IMR-90 (cell line): ENCODE measurements at regions not wholly inside any gene's neighbourhood (a gene's known extent, or its start where the extent isn't known, plus 50 kb on each side); places are given as distances from the start of the nearest gene placed in this dataset.

Source experiments
- ATAC-seq: fragments of 200-7000 bp; cut with Tn5 transposase; 2 replicates; pipeline ENCODE4 v1.9.1; 2020; ENCODE audit warnings: low read depth, mild to moderate bottlenecking, moderate library complexity
- BruUV-seq: library from RNA; stranded (reverse); fragments of 400-500 nt; replicated peaks from 2 replicates; lab custom pipeline; 2021; lab: Mats Ljungman, UMichigan
- CTCF ChIA-PET: fragments of 300-600 bp; formaldehyde crosslinking; extraction: SDS; loops from one replicate; lab custom pipeline; 2021; ENCODE audit warnings: antibody characterized with exemption; lab: Yijun Ruan, JAX
- POLR2A ChIA-PET: fragments of 300-600 bp; sonication (Branson Sonifier 250); formaldehyde crosslinking; loops from one replicate; lab custom pipeline; 2022; ENCODE audit warnings: antibody characterized with exemption; ENCODE audit not compliant: unreplicated experiment; lab: Charles Lee
- DNase-seq: peaks from one replicate; pipeline ENCODE4 v3.0.0; 2013
- H2AFZ ChIP-seq: replicated peaks from 2 replicates; pipeline ENCODE3; 2013; ENCODE audit warnings: low read length, mild to moderate bottlenecking; ENCODE audit not compliant: poor library complexity
- H2AK5ac ChIP-seq: 2 replicates; pipeline ENCODE4 v1.6.1; 2013; ENCODE audit warnings: low read depth, low read length, inconsistent platforms
- H2AK9ac ChIP-seq: replicated peaks from 2 replicates; pipeline ENCODE3; 2013; ENCODE audit warnings: mild to moderate bottlenecking, low read depth, low read length, moderate library complexity; ENCODE audit not compliant: poor library complexity
- H2BK120ac ChIP-seq: 2 replicates; pipeline ENCODE4 v1.6.1; 2013; ENCODE audit warnings: low read depth, low read length, inconsistent platforms
- H2BK15ac ChIP-seq: 3 replicates; pipeline ENCODE4 v1.6.1; 2013; ENCODE audit warnings: low read depth, low read length, inconsistent platforms
- H2BK20ac ChIP-seq: 2 replicates; pipeline ENCODE4 v1.6.1; 2013; ENCODE audit warnings: low read depth, mild to moderate bottlenecking, inconsistent platforms, low read length, moderate library complexity
- H2BK5ac ChIP-seq: 2 replicates; pipeline ENCODE4 v1.6.1; 2013; ENCODE audit warnings: mild to moderate bottlenecking, low read depth, low read length, inconsistent platforms; ENCODE audit not compliant: poor library complexity, severe bottlenecking
- H3K14ac ChIP-seq: replicated peaks from 2 replicates; pipeline ENCODE4 v1.6.1; 2013; ENCODE audit warnings: low read depth, low read length, inconsistent platforms
- H3K18ac ChIP-seq: 2 replicates; pipeline ENCODE4 v1.6.1; 2013; ENCODE audit warnings: low read depth, low read length, control low read depth
- H3K23ac ChIP-seq: 2 replicates; pipeline ENCODE4 v1.6.1; 2013; ENCODE audit warnings: low read depth, low read length, inconsistent platforms
- H3K27ac ChIP-seq: 2 replicates; pipeline ENCODE4 v1.5.1; 2013; ENCODE audit warnings: mild to moderate bottlenecking, control low read depth, low read length; ENCODE audit not compliant: insufficient read depth
- H3K27me3 ChIP-seq: 2 replicates; pipeline ENCODE4 v1.6.1; 2013; ENCODE audit warnings: low read length; ENCODE audit not compliant: control insufficient read depth, insufficient read depth
- H3K36me3 ChIP-seq: 2 replicates; pipeline ENCODE4 v1.6.1; 2013; ENCODE audit warnings: low read length, mixed read lengths; ENCODE audit not compliant: control insufficient read depth, insufficient read depth
- H3K4ac ChIP-seq: 2 replicates; pipeline ENCODE4 v1.6.1; 2013; ENCODE audit warnings: low read depth, low read length, inconsistent platforms
- H3K4me1 ChIP-seq: 2 replicates; pipeline ENCODE4 v1.6.1; 2013; ENCODE audit warnings: low read length, mixed read lengths; ENCODE audit not compliant: control insufficient read depth, insufficient read depth
- H3K4me2 ChIP-seq: 2 replicates; pipeline ENCODE4 v1.6.1; 2013; ENCODE audit warnings: low read depth, mild to moderate bottlenecking, control low read depth, low read length, moderate library complexity
- H3K4me3 ChIP-seq: 2 replicates; pipeline ENCODE4 v1.5.1; 2013; ENCODE audit warnings: low read depth, mild to moderate bottlenecking, control low read depth, low read length, moderate library complexity; ENCODE audit not compliant: insufficient read depth
- H3K56ac ChIP-seq: 2 replicates; pipeline ENCODE4 v1.6.1; 2013; ENCODE audit warnings: low read length, inconsistent platforms; ENCODE audit not compliant: insufficient read depth; ENCODE audit errors: extremely low read depth
- H3K79me1 ChIP-seq, 2 experiments: 2 replicates each; pipeline ENCODE4 v1.6.1; 2013; ENCODE audit warnings: low read length in 2 of 2, inconsistent platforms in 1 of 2, low read depth in 1 of 2
- H3K9ac ChIP-seq: 2 replicates; pipeline ENCODE4 v1.6.1; 2013; ENCODE audit warnings: low read depth, low read length, control low read depth
- H3K9me1 ChIP-seq: 2 replicates; pipeline ENCODE4 v1.6.1; 2013; ENCODE audit warnings: low read length, inconsistent platforms; ENCODE audit not compliant: insufficient read depth
- H3K9me3 ChIP-seq: 2 replicates; pipeline ENCODE4 v1.6.1; 2013; ENCODE audit warnings: low read length; ENCODE audit not compliant: control insufficient read depth, insufficient read depth
- H4K20me1 ChIP-seq: 2 replicates; pipeline ENCODE4 v1.6.1; 2013; ENCODE audit warnings: low read length, inconsistent platforms; ENCODE audit not compliant: insufficient read depth
- H4K5ac ChIP-seq: 2 replicates; pipeline ENCODE4 v1.6.1; 2013; ENCODE audit warnings: mild to moderate bottlenecking, low read depth, low read length, control low read depth
- H4K8ac ChIP-seq, 2 experiments: 2 replicates each; pipeline ENCODE4 v1.6.1; 2013; ENCODE audit warnings: low read depth in 2 of 2, low read length in 2 of 2, control low read depth in 1 of 2, inconsistent platforms in 1 of 2
- H4K91ac ChIP-seq: 2 replicates; pipeline ENCODE4 v1.6.1; 2013; ENCODE audit warnings: low read depth, low read length, inconsistent platforms; ENCODE audit not compliant: insufficient read depth
- FOS ChIP-seq: fragments of 150-350 bp; IDR thresholded peaks from 2 replicates; pipeline ENCODE4 v1.6.1; 2016; ENCODE audit warnings: low read depth, low read length
- MAFK ChIP-seq: IDR thresholded peaks from 2 replicates; pipeline ENCODE4 v1.6.1; 2012; ENCODE audit warnings: low read depth, low read length, improper control_type of control experiment
- MXI1 ChIP-seq: IDR thresholded peaks from 2 replicates; pipeline ENCODE4 v1.6.1; 2012; ENCODE audit warnings: low read depth, mild to moderate bottlenecking, low read length, moderate library complexity, borderline replicate concordance
- RAD21 ChIP-seq: IDR thresholded peaks from 2 replicates; pipeline ENCODE4 v1.6.1; 2012; ENCODE audit warnings: low read length, improper control_type of control experiment
- RCOR1 ChIP-seq: IDR thresholded peaks from 2 replicates; pipeline ENCODE4 v1.6.1; 2012; ENCODE audit warnings: mild to moderate bottlenecking, low read length, improper control_type of control experiment; ENCODE audit not compliant: insufficient replicate concordance
- SMC3 ChIP-seq: fragments of 150-350 bp; IDR thresholded peaks from 2 replicates; pipeline ENCODE4 v1.6.1; 2016; ENCODE audit warnings: low read depth, mild to moderate bottlenecking, antibody characterized with exemption, low read length, moderate library complexity
- WGBS, 2 experiments: methylation state at CpG; one replicate each; pipeline versions ENCODE4 v1.1.5 to v1.1.7; 2013; ENCODE audit warnings: missing lambda C conversion rate in 2 of 2; ENCODE audit not compliant: insufficient read length in 1 of 2; ENCODE audit errors: extremely low coverage in 2 of 2; 5-methylcytosine and 5-hydroxymethylcytosine counted together
- dilution Hi-C: fragments of 300-500 bp; cut with HindIII; formaldehyde crosslinking; loops from one replicate; pipeline ENCODE4 v1.14.3; 2018; ENCODE audit warnings: low sequenced_read_pairs; ENCODE audit not compliant: unreplicated experiment
- in situ Hi-C: fragments of 300-500 bp; cut with MboI; formaldehyde crosslinking; loops from 3 replicates; pipeline ENCODE4 v1.14.3; 2019; ENCODE audit warnings: low sequenced_read_pairs, inconsistent platforms, mixed read lengths
- intact Hi-C: fragments of 100-400 bp; cut with micrococcal nuclease; formaldehyde crosslinking; loops from 2 replicates; pipeline ENCODE4 v1.10.0; 2022
- TF ChIP-seq, protein P1 (sequence below): fragments of 150-350 bp; IDR thresholded peaks from 2 replicates; pipeline ENCODE4 v1.6.1; 2016; ENCODE audit warnings: low read depth, mild to moderate bottlenecking, low read length, moderate library complexity, borderline replicate concordance

DNA sequence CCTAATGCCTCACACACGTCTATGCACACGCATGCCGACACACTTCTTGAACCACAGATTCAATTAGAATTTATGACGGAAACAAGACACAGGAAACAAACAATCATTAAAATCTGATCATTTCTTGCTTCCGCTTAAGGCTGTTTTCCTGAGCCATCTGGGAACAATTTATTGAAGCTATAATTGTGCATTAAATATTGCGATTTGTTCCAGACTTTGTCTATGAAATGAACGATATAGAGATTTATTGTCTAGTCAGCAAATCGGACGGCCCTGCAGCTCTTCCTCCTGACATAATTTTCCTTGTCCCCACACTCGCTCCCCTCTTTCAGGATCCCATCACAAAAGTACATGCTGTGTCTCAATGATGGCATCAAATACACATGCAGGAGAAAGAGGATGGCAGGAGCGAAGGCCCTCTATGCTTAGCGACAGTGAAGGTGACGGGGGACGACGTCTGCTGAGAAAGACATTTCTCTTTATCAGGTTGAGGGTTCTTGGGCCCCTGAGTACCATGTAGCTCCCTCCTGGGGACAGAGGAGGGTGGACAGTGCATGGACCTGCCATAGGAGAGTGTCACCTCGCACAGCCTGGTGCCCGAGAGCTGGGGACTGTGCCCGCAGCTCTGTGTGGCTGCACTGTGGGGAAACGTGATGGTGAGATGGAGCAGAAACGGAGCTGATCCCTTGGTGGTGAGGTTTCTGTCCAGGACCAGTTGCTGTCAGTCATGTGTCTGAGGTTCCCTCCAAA, 157.3 kb downstream of the ACKR3 start:
- Histone ChIP-seq H3K9me1 (no peaks in the 10 kb centered on the region), H2AFZ (peak overlapping the region; percentile 51), H4K91ac (no peak overlapping the region), H4K5ac (no peak overlapping the region), H3K18ac (no peak overlapping the region), H3K4me3 (no peak overlapping the region), H3K56ac (no peak overlapping the region), H4K20me1 (no peaks in the 10 kb centered on the region), H2AK9ac (no peak overlapping the region), H3K9ac (no peak overlapping the region), H3K4me2 (no peak overlapping the region), H3K36me3 (no peaks in the 10 kb centered on the region), H3K4me1 (peaks cover under 1% of the 10 kb centered on the region; the same call in 1 of the 2 replicates), H2BK5ac (no peak overlapping the region), H3K9me3 (peaks cover 5% of the 10 kb centered on the region; the same call in 1 of the 2 replicates), H3K27ac (no peak overlapping the region), H2BK120ac (no peak overlapping the region), H3K27me3 (peaks cover 4% of the 10 kb centered on the region; the same call in 1 of the 2 replicates), H3K23ac (no peak overlapping the region), H2BK20ac (no peak overlapping the region), H4K8ac (no peak overlapping the region), H3K4ac (no peak overlapping the region), H3K79me1 (no peaks in the 10 kb centered on the region), H2AK5ac (no peak overlapping the region), H2BK15ac (no peak overlapping the region), H3K14ac (no peak overlapping the region)
- no peak for DNase-seq
- intact Hi-C loops (no loop called here), dilution Hi-C loops (no loop called here), in situ Hi-C loops (no loop called here)
- BruUV-seq = no TSS peak
- TF ChIP-seq MXI1 (no peak), MAFK (peak; percentile 98), RCOR1 (no peak), RAD21 (no peak), FOS (no peak), SMC3 (no peak)
- TF ChIP-seq, protein P1, sequence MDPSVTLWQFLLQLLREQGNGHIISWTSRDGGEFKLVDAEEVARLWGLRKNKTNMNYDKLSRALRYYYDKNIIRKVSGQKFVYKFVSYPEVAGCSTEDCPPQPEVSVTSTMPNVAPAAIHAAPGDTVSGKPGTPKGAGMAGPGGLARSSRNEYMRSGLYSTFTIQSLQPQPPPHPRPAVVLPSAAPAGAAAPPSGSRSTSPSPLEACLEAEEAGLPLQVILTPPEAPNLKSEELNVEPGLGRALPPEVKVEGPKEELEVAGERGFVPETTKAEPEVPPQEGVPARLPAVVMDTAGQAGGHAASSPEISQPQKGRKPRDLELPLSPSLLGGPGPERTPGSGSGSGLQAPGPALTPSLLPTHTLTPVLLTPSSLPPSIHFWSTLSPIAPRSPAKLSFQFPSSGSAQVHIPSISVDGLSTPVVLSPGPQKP = no peak
- 80% methylated on average over 6 of the region's 20 CpGs; no CpG with 5 or more reads in 1 of the 2 experiments for WGBS, 2 experiments
- POLR2A ChIA-PET = no interaction called here
- CTCF ChIA-PET = no interaction called here
- ATAC-seq = no peak
